ENCODE measurements at regions not wholly inside any gene's neighbourhood (a gene's known extent, or its start where the extent isn't known, plus 50 kb on each side); places are given as distances from the start of the nearest gene placed in this dataset.

DNA sequence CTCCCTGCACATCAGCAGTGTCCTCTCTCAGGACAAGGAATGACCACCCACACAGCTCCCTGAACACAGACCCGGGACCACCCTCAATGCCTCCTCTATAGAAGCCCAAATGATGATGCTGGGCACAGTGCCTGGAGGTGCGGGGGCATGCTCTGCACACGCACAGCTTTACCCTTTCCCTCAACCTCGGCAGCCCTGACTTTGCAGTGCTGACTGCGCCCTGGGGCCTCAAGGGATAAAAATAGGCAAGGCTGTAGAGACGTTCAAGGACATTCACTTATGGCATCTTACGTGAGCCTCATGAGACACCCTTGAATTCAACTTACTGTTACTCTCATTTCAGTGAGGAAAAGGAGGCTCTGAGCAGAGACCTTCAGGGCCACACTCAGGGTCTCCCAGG lies 521.6 kb upstream of the MGMT start:
- TF ChIP-seq, protein P1, sequence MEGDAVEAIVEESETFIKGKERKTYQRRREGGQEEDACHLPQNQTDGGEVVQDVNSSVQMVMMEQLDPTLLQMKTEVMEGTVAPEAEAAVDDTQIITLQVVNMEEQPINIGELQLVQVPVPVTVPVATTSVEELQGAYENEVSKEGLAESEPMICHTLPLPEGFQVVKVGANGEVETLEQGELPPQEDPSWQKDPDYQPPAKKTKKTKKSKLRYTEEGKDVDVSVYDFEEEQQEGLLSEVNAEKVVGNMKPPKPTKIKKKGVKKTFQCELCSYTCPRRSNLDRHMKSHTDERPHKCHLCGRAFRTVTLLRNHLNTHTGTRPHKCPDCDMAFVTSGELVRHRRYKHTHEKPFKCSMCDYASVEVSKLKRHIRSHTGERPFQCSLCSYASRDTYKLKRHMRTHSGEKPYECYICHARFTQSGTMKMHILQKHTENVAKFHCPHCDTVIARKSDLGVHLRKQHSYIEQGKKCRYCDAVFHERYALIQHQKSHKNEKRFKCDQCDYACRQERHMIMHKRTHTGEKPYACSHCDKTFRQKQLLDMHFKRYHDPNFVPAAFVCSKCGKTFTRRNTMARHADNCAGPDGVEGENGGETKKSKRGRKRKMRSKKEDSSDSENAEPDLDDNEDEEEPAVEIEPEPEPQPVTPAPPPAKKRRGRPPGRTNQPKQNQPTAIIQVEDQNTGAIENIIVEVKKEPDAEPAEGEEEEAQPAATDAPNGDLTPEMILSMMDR (IDR thresholded peaks at IDR 0.05; ENCODE audit: poor library complexity) = no peak
- TF ChIP-seq EZH2phosphoT487 (IDR thresholded peaks at IDR 0.05; ENCODE audit: low read depth, severe bottlenecking, unreplicated experiment) = no peak
- no peak for TF ChIP-seq EZH2 (IDR thresholded peaks at IDR 0.05; ENCODE audit: borderline replicate concordance)
